Adrenal gland (tissue), 5 donors: ENCODE measurements at regions not wholly inside any gene's neighbourhood (a gene's known extent, or its start where the extent isn't known, plus 50 kb on each side); places are given as distances from the start of the nearest gene placed in this dataset.

Source experiments
- POLR2A ChIP-seq, 2 donors: fragments of 450-650 bp; IDR thresholded peaks; one replicate each; pipeline ENCODE4 v1.6.1; 2017; ENCODE audit warnings: antibody characterized with exemption in 2 of 2, mild to moderate bottlenecking in 2 of 2, moderate library complexity in 1 of 2
- TF ChIP-seq, protein P1 (sequence below), 6 experiments: fragments of 450-650 bp in 4 of 6; fragments of 200-600 bp in 2 of 6; sonication (generic) in 1 of 6; IDR thresholded peaks; 1 replicate in 5 of 6; 2 replicates in 1 of 6; pipeline versions ENCODE4 v1.5.1 to v1.8.0; 2016 to 2021; ENCODE audit warnings: antibody characterized with exemption in 6 of 6, mild to moderate bottlenecking in 2 of 6, moderate library complexity in 1 of 6
- donor health status: DM: no; HTN: no; CAD: no.

DNA sequence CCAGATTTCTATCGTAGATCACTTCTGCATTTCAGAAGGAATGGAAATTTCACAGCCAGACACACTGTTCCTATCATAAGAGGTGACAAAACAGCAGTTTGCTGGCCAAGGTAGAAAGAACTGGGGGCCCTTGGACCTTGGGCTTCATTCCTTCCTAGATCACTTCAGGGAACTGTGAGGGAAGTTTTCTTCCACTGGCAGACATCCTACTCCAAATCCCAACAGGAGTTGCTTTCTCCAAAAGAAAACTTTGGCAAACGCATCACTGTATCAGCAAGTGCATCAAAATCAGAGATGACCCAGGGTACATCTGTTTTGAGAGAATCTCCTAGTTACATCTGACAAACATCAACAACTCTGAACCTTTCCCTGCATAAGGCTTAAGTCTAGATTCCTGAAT is 348.4 kb upstream of the KLHL29 start:
- no peak for TF ChIP-seq POLR2A (IDR thresholded peaks at IDR 0.05)
- TF ChIP-seq, protein P1, sequence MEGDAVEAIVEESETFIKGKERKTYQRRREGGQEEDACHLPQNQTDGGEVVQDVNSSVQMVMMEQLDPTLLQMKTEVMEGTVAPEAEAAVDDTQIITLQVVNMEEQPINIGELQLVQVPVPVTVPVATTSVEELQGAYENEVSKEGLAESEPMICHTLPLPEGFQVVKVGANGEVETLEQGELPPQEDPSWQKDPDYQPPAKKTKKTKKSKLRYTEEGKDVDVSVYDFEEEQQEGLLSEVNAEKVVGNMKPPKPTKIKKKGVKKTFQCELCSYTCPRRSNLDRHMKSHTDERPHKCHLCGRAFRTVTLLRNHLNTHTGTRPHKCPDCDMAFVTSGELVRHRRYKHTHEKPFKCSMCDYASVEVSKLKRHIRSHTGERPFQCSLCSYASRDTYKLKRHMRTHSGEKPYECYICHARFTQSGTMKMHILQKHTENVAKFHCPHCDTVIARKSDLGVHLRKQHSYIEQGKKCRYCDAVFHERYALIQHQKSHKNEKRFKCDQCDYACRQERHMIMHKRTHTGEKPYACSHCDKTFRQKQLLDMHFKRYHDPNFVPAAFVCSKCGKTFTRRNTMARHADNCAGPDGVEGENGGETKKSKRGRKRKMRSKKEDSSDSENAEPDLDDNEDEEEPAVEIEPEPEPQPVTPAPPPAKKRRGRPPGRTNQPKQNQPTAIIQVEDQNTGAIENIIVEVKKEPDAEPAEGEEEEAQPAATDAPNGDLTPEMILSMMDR (IDR thresholded peaks at IDR 0.05): no peak
